DND-41 (cell line): ENCODE measurements at regions not wholly inside any gene's neighbourhood (a gene's known extent, or its start where the extent isn't known, plus 50 kb on each side); places are given as distances from the start of the nearest gene placed in this dataset.

ENCODE experiments used
- ATAC-seq: fragments of 200-7000 bp; cut with Tn5 transposase; 3 replicates; pipeline ENCODE4 v1.9.1; 2021; ENCODE audit warnings: low read depth; ENCODE audit not compliant: insufficient read depth
- DNase-seq: peaks from one replicate; pipeline ENCODE4 v3.0.0-alpha.2; 2020
- H2AFZ ChIP-seq: 2 replicates; pipeline ENCODE4 v1.6.0; 2012; ENCODE audit warnings: low read depth, low read length
- H3K27ac ChIP-seq: 2 replicates; pipeline ENCODE4 v1.5.1; 2012; ENCODE audit warnings: low read length, inconsistent platforms
- H3K27me3 ChIP-seq: fragments of 200-600 bp; sonication (generic); 2 replicates; pipeline ENCODE4 v1.6.0; 2012; ENCODE audit warnings: low read length, mild to moderate bottlenecking, inconsistent platforms; ENCODE audit not compliant: insufficient read depth, poor library complexity
- H3K36me3 ChIP-seq: 2 replicates; pipeline ENCODE4 v1.5.1; 2012; ENCODE audit warnings: low read length, inconsistent platforms; ENCODE audit not compliant: insufficient read depth
- H3K4me1 ChIP-seq: 2 replicates; pipeline ENCODE4 v1.5.1; 2012; ENCODE audit warnings: mild to moderate bottlenecking, low read length; ENCODE audit not compliant: insufficient read depth
- H3K4me2 ChIP-seq: 2 replicates; pipeline ENCODE4 v1.6.0; 2012; ENCODE audit warnings: mild to moderate bottlenecking, moderate library complexity, low read length, inconsistent platforms; ENCODE audit not compliant: insufficient read depth
- H3K4me3 ChIP-seq, 2 experiments: fragments of 200-600 bp in 1 of 2; shearing (Covaris generic) in 1 of 2; 2 replicates each; pipeline ENCODE4 v1.5.1; 2012 to 2016; ENCODE audit warnings: inconsistent platforms in 2 of 2, low read length in 2 of 2, mild to moderate bottlenecking in 2 of 2, low read depth in 1 of 2, moderate library complexity in 1 of 2
- H3K79me2 ChIP-seq: 2 replicates; pipeline ENCODE4 v1.6.0; 2012; ENCODE audit warnings: low read length, inconsistent platforms; ENCODE audit not compliant: insufficient read depth
- H3K9ac ChIP-seq: 2 replicates; pipeline ENCODE4 v1.6.0; 2012; ENCODE audit warnings: low read depth, mild to moderate bottlenecking, inconsistent platforms, low read length, moderate library complexity
- H3K9me3 ChIP-seq: 2 replicates; pipeline ENCODE4 v1.5.1; 2012; ENCODE audit warnings: low read length, moderate library complexity, mild to moderate bottlenecking, inconsistent platforms; ENCODE audit not compliant: insufficient read depth, severe bottlenecking
- H4K20me1 ChIP-seq: 2 replicates; pipeline ENCODE4 v1.6.0; 2012; ENCODE audit warnings: low read length; ENCODE audit not compliant: insufficient read depth
- CTCF ChIP-seq: IDR thresholded peaks from 2 replicates; pipeline ENCODE4 v1.5.1; 2012; ENCODE audit warnings: borderline replicate concordance, low read length, moderate library complexity, mild to moderate bottlenecking; ENCODE audit not compliant: poor library complexity, severe bottlenecking; ENCODE audit errors: extremely low read depth
- EZH2 ChIP-seq: IDR thresholded peaks from 3 replicates; pipeline ENCODE4 v1.6.1; 2012; ENCODE audit warnings: borderline replicate concordance, low read depth, mild to moderate bottlenecking, moderate library complexity, low read length, inconsistent platforms; ENCODE audit not compliant: severe bottlenecking

GRCh38 chr7:18336626-18337025 is 158.9 kb upstream of the HDAC9 start:
- DNase-seq: no peak
- H3K9ac ChIP-seq: no peak overlapping the region
- H3K4me2 ChIP-seq: no peak overlapping the region
- ATAC-seq: no peak
- H3K79me2 ChIP-seq: no peaks in the 10 kb centered on the region
- no peak overlapping the region for H3K4me3 ChIP-seq
- no peaks in the 10 kb centered on the region for H3K4me1 ChIP-seq
- TF ChIP-seq CTCF (no peak), EZH2 (no peak)
- H3K36me3 ChIP-seq: no peaks in the 10 kb centered on the region
- H3K9me3 ChIP-seq: peaks cover 5% of the 10 kb centered on the region
- no peak overlapping the region for H3K27ac ChIP-seq
- no peak overlapping the region for H2AFZ ChIP-seq
- H3K27me3 ChIP-seq: no peaks in the 10 kb centered on the region
- no peaks in the 10 kb centered on the region for H4K20me1 ChIP-seq

- H3K4me2 ChIP-seq: no peak overlapping the region
- H3K27ac ChIP-seq: no peak overlapping the region
- ATAC-seq: no peak
- TF ChIP-seq EZH2 (no peak), CTCF (no peak)
- DNase-seq: no peak
- H3K36me3 ChIP-seq: no peaks in the 10 kb centered on the region
- H3K9ac ChIP-seq: no peak overlapping the region
- no peaks in the 10 kb centered on the region for H3K79me2 ChIP-seq
- no peak overlapping the region for H3K4me3 ChIP-seq
- H4K20me1 ChIP-seq: no peaks in the 10 kb centered on the region
- no peak overlapping the region for H2AFZ ChIP-seq
- H3K9me3 ChIP-seq: peaks cover 5% of the 10 kb centered on the region
- no peaks in the 10 kb centered on the region for H3K27me3 ChIP-seq
- no peaks in the 10 kb centered on the region for H3K4me1 ChIP-seq
Measured at GRCh38 chr7:18337048-18337809, 158.3 kb upstream of the HDAC9 start.

GRCh38 chr7:18338910-18339523 is 156.5 kb upstream of the HDAC9 start:
- no peaks in the 10 kb centered on the region for H3K27me3 ChIP-seq
- no peaks in the 10 kb centered on the region for H3K79me2 ChIP-seq
- TF ChIP-seq CTCF (no peak), EZH2 (no peak)
- no peak overlapping the region for H3K4me3 ChIP-seq
- H3K27ac ChIP-seq: no peak overlapping the region
- no peak overlapping the region for H3K4me2 ChIP-seq
- no peak for ATAC-seq
- H3K9me3 ChIP-seq: peaks cover 5% of the 10 kb centered on the region
- H4K20me1 ChIP-seq: no peaks in the 10 kb centered on the region
- no peak overlapping the region for H2AFZ ChIP-seq
- no peak for DNase-seq
- H3K36me3 ChIP-seq: no peaks in the 10 kb centered on the region
- H3K9ac ChIP-seq: no peak overlapping the region
- H3K4me1 ChIP-seq: no peaks in the 10 kb centered on the region
